ENCODE measurements at regions not wholly inside any gene's neighbourhood (a gene's known extent, or its start where the extent isn't known, plus 50 kb on each side); places are given as distances from the start of the nearest gene placed in this dataset.

DNA sequence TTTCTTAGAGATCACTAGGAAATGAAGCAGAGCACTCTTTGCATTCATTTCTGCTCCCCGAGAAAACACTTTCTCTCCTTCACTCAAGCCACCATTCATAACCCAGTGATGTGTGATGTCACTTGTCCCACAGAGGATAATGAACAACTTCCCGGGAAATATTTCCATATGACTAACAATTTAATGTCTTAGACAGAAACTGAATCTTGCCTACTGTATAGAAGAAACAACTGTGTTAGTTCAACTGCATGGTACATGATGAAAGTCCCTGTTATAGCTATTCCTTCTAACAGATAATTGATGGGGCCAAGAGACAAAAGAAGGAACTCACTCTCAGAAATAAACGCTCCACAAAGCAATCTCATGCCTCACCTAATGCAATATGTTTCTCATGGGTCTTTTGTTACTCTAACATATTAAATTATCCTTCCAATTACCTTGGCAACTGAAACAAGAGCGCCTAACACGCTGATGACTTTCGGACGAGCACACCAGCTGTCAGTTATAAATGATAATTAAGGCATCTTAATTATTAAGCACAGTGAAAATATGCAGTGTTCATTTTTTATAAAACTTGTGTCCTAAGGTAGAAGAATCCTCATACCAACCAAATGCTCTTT, 113.7 kb upstream of the TLR3 start:
- Mint-ChIP-seq H3K27me3 (peaks cover 22% of the 10 kb centered on the region), H3K4me1 (no peaks in the 10 kb centered on the region), H3K9me3 (ENCODE audit: insufficient read depth) (no peaks in the 10 kb centered on the region), H3K4me3 (no peak overlapping the region), H3K27ac (no peak overlapping the region)
- ATAC-seq (ENCODE audit: low read depth) (no peak), DNase-seq (no peak)
- H3K9me3 ChIP-seq (ENCODE audit: control extremely low read depth in 1 of 3, control insufficient read depth in 2 of 3, insufficient read depth in 1 of 3, low read length in 2 of 3) = no peaks in the 10 kb centered on the region
- intact Hi-C loops (cut with micrococcal nuclease) = no loop called here
- H3K9ac ChIP-seq (ENCODE audit: low read length) = no peak overlapping the region
- POLR2A ChIA-PET = no interaction called here
- no peaks in the 10 kb centered on the region for H4K20me1 ChIP-seq (ENCODE audit: control insufficient read depth, insufficient read depth, low read length, poor library complexity, severe bottlenecking)
- H3K4me3 ChIP-seq (ENCODE audit: control extremely low read depth in 1 of 5, extremely low read depth in 1 of 5, insufficient read depth in 1 of 5, low read depth in 2 of 5, low read length in 4 of 5) = no peak overlapping the region
- H3K27me3 ChIP-seq (replicated peaks in 1 of 4; ENCODE audit: control extremely low read depth in 1 of 4, control insufficient read depth in 3 of 4, insufficient read depth in 4 of 4, low read length in 3 of 4) = no peaks in the 10 kb centered on the region
- H3K4me1 ChIP-seq (ENCODE audit: control insufficient read depth in 2 of 2, insufficient read depth in 2 of 2, low read length in 2 of 2) = no peaks in the 10 kb centered on the region
- CTCF ChIA-PET = no interaction called here
- H3K79me2 ChIP-seq (ENCODE audit: control insufficient read depth, insufficient read depth, low read length) = no peaks in the 10 kb centered on the region
- 92% methylated on average over 2 of the region's 7 CpGs for WGBS (ENCODE audit: insufficient coverage)
- no peak overlapping the region for H2AFZ ChIP-seq (ENCODE audit: insufficient read depth, low read depth, low read length, poor library complexity, severe bottlenecking)
- H3K4me2 ChIP-seq (replicated peaks; ENCODE audit: low read depth, low read length, poor library complexity, severe bottlenecking) = no peak overlapping the region
- no peak for TF ChIP-seq EZH2 (IDR thresholded peaks at IDR 0.05; ENCODE audit: borderline replicate concordance, insufficient read depth, low read depth, low read length, poor library complexity, severe bottlenecking)
- TF ChIP-seq, protein P1, sequence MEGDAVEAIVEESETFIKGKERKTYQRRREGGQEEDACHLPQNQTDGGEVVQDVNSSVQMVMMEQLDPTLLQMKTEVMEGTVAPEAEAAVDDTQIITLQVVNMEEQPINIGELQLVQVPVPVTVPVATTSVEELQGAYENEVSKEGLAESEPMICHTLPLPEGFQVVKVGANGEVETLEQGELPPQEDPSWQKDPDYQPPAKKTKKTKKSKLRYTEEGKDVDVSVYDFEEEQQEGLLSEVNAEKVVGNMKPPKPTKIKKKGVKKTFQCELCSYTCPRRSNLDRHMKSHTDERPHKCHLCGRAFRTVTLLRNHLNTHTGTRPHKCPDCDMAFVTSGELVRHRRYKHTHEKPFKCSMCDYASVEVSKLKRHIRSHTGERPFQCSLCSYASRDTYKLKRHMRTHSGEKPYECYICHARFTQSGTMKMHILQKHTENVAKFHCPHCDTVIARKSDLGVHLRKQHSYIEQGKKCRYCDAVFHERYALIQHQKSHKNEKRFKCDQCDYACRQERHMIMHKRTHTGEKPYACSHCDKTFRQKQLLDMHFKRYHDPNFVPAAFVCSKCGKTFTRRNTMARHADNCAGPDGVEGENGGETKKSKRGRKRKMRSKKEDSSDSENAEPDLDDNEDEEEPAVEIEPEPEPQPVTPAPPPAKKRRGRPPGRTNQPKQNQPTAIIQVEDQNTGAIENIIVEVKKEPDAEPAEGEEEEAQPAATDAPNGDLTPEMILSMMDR (IDR thresholded peaks at IDR 0.05) = no peak
- no peak overlapping the region for H3K27ac ChIP-seq (ENCODE audit: low read length in 2 of 2)
- no peaks in the 10 kb centered on the region for H3K36me3 ChIP-seq (replicated peaks in 1 of 2; ENCODE audit: control extremely low read depth in 1 of 2, control insufficient read depth in 1 of 2, extremely low read depth in 1 of 2, insufficient read depth in 2 of 2, low read length in 1 of 2)

DNA sequence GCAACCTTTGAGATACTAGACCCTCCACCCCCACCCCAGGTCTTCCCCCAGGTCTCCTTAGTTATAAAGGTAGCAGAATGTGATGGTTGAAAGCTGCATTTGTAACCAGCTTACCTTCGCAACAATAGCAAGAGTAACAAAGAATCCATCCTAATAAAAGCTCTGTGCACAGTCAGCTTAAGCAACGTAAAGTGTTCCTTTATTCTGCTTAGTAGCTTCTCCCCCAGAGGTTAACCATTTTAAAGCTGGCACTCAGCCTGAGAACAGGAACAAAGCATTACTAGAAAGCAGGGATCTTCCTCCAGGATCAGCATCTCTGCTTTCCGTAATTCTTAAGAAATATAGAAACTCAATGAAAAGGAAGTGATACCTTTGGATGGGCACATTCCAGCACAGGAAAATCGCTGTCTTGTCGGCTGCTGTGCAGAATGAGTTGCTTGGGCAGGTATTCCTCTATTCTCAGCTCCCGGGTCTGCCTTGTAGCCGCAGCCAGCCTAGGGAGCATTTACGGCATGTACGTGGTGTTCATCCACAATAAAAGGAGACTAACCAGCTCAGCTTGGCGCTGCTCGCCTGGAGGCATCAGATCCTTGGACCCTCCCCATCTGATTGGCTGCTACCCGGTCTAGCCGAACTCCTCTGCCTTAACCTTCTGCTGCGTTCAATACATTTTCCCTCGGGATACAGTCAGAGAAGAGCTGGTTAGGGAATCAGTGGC, 113.0 kb upstream of the TLR3 start:
- H3K4me3 Mint-ChIP-seq = no peak overlapping the region
- Histone ChIP-seq H3K79me2 (ENCODE audit: control insufficient read depth, insufficient read depth, low read length) (no peaks in the 10 kb centered on the region), H3K27me3 (replicated peaks in 1 of 4; ENCODE audit: control extremely low read depth in 1 of 4, control insufficient read depth in 3 of 4, insufficient read depth in 4 of 4, low read length in 3 of 4) (no peaks in the 10 kb centered on the region), H3K9me3 (ENCODE audit: control extremely low read depth in 1 of 3, control insufficient read depth in 2 of 3, insufficient read depth in 1 of 3, low read length in 2 of 3) (no peaks in the 10 kb centered on the region), H3K36me3 (replicated peaks in 1 of 2; ENCODE audit: control extremely low read depth in 1 of 2, control insufficient read depth in 1 of 2, extremely low read depth in 1 of 2, insufficient read depth in 2 of 2, low read length in 1 of 2) (no peaks in the 10 kb centered on the region), H3K4me1 (ENCODE audit: control insufficient read depth in 2 of 2, insufficient read depth in 2 of 2, low read length in 2 of 2) (no peaks in the 10 kb centered on the region), H3K27ac (ENCODE audit: low read length in 2 of 2) (no peak overlapping the region), H4K20me1 (ENCODE audit: control insufficient read depth, insufficient read depth, low read length, poor library complexity, severe bottlenecking) (no peaks in the 10 kb centered on the region), H3K9ac (ENCODE audit: low read length) (no peak overlapping the region), H3K4me3 (ENCODE audit: control extremely low read depth in 1 of 5, extremely low read depth in 1 of 5, insufficient read depth in 1 of 5, low read depth in 2 of 5, low read length in 4 of 5) (no peak overlapping the region), H2AFZ (ENCODE audit: insufficient read depth, low read depth, low read length, poor library complexity, severe bottlenecking) (no peak overlapping the region), H3K4me2 (replicated peaks; ENCODE audit: low read depth, low read length, poor library complexity, severe bottlenecking) (no peak overlapping the region)
- H3K27ac Mint-ChIP-seq = no peak overlapping the region
- ATAC-seq (ENCODE audit: low read depth) (no peak), DNase-seq (no peak)
- POLR2A ChIA-PET = no interaction called here
- H3K4me1 Mint-ChIP-seq = no peaks in the 10 kb centered on the region
- TF ChIP-seq, protein P1 (IDR thresholded peaks at IDR 0.05) = no peak
- TF ChIP-seq EZH2 (IDR thresholded peaks at IDR 0.05; ENCODE audit: borderline replicate concordance, insufficient read depth, low read depth, low read length, poor library complexity, severe bottlenecking) = no peak
- H3K9me3 Mint-ChIP-seq (ENCODE audit: insufficient read depth) = no peaks in the 10 kb centered on the region
- WGBS (ENCODE audit: insufficient coverage) = 81% methylated on average over 7 of the region's 15 CpGs
- peaks cover 22% of the 10 kb centered on the region for H3K27me3 Mint-ChIP-seq
- CTCF ChIA-PET = no interaction called here
- intact Hi-C loops (cut with micrococcal nuclease) = no loop called here
